ENCODE measurements at regions not wholly inside any gene's neighbourhood (a gene's known extent, or its start where the extent isn't known, plus 50 kb on each side); places are given as distances from the start of the nearest gene placed in this dataset.

- no peak for FAIRE-seq
- DNase-seq (ENCODE audit: extremely low spot score, insufficient read length, low read depth) = no peak
Observed at GRCh38 chr6:164294047-164294784, 879.7 kb downstream of the QKI start.

DNA sequence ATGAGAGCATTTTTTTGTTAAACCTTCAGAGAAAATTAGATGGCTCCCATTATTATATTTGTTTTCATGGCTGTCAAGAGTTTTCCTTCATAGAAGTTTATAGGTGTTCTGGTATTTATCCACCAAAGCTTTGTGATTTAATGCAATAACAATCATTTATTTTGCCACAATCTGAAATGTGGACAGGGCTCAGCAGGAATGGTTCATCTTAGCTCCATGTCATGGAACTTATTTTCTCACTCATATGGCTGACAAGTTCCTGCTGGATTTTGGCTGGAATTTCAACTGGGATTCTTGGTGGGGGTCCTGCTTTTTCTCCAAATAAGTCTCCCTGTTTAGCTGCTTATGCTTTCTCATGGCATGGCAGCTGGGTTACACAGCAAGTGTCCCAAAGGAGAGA lies 876.7 kb downstream of the QKI start:
- DNase-seq (ENCODE audit: extremely low spot score, insufficient read length, low read depth) (no peak), FAIRE-seq (no peak)

DNA sequence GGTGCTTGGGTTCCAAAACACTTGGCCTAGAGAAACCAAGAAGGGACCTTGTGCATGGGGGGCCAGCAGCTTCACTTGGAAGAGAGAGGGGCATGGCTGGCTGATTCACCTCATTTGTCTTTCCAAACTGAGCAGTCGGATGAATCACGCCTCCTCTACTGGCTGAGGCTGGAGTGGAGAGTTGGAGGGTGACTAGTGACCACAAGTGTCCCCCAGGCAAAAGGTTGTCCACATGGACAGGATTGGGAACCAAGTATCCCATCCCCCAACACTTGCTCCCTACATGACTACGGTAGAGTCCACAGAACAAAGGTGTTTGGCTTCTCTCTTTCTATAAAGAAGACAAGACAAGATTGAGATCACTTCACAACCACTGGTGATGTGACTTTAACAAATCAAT lies 875.6 kb downstream of the QKI start:
- DNase-seq (ENCODE audit: extremely low spot score, insufficient read length, low read depth) = no peak
- FAIRE-seq = no peak

GRCh38 chr6:164286011-164286410 lies 871.5 kb downstream of the QKI start:
- DNase-seq (ENCODE audit: extremely low spot score, insufficient read length, low read depth) (no peak), FAIRE-seq (no peak)

GRCh38 chr6:164283574-164283973 lies 869.1 kb downstream of the QKI start:
- FAIRE-seq (no peak), DNase-seq (ENCODE audit: extremely low spot score, insufficient read length, low read depth) (no peak)

DNA sequence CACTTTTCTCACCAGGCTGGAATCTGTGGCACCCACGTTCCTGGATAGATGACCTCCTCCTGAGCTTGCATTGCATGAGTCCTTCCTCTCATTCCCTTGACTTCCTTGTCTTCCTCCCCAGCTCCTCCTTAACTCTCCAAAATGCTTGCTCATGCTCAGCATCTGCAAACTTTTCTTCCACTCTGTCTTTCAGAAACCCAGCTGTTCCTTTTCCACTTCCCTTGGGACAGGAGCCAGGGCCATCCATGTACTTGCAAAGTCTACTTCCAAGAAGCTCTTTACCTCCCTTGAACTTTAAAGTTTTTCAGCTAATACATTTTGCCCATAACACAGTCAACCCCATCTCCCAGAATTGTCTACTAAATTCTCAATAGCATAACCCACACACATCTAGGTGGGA lies 861.7 kb downstream of the QKI start:
- DNase-seq (ENCODE audit: extremely low spot score, insufficient read length, low read depth) (no peak), FAIRE-seq (no peak)

GRCh38 chr6:164275773-164276172 lies 861.3 kb downstream of the QKI start:
- FAIRE-seq (no peak), DNase-seq (ENCODE audit: extremely low spot score, insufficient read length, low read depth) (no peak)

DNA sequence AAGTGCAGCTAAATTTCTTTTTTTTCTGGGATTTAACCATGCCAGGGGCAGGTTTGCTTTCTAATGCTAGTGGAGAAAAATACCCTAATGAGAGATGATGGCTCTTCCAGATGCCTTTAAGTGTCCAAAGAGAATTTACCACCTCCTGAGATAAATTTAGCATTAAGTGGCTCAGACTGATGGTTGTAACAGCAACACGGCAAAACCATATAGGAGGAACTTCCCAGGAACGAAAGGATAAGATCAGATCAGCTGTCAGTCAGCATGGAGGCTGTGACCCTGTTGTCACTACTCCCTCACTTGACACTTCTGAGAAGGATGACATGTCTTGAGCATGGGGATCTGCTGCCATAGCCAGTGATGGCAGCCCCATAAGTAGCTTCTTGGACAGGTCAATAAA lies 860.0 kb downstream of the QKI start:
- no peak for FAIRE-seq
- DNase-seq (ENCODE audit: extremely low spot score, insufficient read length, low read depth) = no peak

- FAIRE-seq (no peak), DNase-seq (ENCODE audit: extremely low spot score, insufficient read length, low read depth) (no peak)
Observed at GRCh38 chr6:164273491-164273890, 859.0 kb downstream of the QKI start.

- FAIRE-seq (no peak), DNase-seq (ENCODE audit: extremely low spot score, insufficient read length, low read depth) (no peak)
Observed at GRCh38 chr6:164266851-164267250, 852.3 kb downstream of the QKI start.

DNA sequence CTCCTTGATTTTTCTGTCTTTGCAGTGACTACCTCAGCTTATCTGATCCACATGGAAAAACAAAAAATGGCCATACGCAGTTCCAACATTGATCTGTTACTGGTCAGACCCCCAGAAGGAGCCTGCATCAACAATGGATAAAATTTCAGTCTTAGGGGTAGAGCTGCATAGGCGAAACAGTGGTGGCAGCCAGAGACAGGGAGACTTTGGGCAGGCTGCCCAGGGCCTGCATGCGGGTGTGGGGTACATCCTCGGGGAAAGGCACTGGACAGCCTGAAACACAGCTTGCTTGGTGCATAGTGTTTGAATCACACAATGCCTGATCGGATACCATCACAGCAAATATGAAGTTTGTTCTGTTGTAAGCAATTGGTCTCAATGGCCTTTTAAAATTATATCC lies 847.8 kb downstream of the QKI start:
- FAIRE-seq (no peak), DNase-seq (ENCODE audit: extremely low spot score, insufficient read length, low read depth) (no peak)

DNA sequence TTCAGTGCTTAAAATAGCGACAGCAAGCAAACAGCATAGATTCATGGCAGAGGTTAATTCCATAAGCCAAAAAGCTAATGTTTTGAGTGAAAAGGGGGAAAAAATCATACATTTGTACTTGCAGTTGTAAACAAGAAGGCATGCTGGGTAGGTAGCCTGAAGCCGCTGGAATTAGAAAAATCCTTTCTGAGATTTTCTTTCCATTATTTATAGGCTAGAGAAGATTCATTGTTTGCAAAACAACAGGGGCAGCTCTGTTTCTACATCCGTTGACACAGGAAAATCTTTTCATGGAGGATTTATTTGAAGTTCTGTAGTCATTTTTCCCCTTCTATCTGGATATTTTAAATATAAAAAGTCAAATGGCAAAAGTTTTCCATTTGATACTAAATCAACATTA lies 843.9 kb downstream of the QKI start:
- FAIRE-seq = no peak
- DNase-seq (ENCODE audit: extremely low spot score, insufficient read length, low read depth) = no peak

DNA sequence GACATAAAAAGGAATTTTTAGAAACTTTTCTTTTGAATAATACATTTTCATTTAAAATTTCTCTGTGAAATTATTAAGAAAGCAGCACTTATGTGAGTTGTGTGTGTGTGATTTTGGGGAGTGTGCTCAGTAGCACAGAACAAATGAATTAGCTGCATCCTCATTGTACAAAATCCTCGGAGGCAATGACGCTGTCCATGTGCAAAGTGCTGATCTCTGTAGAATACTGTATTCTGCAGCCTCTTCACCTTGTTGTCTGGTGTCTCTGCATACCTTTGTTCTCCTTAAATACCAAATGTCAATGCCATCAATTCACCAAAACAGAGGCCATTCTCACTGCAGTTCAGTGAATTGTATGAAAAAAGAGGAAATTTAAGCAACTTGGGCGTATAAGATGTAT lies 838.4 kb downstream of the QKI start:
- DNase-seq (ENCODE audit: extremely low spot score, insufficient read length, low read depth) (no peak), FAIRE-seq (no peak)

DNA sequence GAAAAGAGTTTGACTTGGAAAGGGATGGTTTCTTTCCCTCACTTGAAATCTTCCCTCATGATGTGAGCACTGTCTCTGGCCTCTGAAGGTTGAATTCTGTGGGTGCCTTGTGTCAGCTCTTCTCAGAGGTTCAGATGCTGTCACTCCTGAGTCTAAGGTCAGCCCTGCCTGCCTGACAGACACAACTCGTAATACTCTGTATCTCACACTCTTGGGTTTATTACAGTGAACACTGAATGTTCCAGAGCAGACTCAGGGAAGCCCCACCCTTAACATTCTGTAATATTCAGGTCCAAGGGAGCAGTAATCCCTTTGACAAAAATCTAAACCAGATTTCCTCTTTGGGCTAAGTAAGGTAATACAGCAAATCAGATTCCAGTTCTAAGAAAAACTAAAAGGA lies 837.8 kb downstream of the QKI start:
- FAIRE-seq (no peak), DNase-seq (ENCODE audit: extremely low spot score, insufficient read length, low read depth) (no peak)

DNA sequence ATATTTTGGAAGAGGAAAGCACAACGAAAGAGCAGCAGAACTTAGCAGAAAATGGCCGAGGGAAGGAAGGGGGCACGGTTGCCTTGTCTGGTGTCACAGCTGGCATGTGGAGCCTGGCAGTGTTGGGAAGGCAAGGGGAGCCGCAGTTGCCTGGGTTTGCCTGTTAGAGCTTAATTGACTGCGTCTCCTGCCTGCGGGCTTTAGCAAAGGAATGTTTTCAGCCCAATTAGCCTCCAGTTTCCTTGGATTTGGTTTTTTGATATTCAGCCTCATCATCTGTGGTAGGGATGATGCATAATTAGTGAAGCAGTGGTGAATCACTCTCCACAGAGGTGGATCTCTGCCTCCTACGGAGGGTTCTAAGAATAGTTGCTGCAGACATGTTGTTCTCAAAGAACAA lies 832.6 kb downstream of the QKI start:
- FAIRE-seq (no peak), DNase-seq (ENCODE audit: extremely low spot score, insufficient read length, low read depth) (no peak)

DNA sequence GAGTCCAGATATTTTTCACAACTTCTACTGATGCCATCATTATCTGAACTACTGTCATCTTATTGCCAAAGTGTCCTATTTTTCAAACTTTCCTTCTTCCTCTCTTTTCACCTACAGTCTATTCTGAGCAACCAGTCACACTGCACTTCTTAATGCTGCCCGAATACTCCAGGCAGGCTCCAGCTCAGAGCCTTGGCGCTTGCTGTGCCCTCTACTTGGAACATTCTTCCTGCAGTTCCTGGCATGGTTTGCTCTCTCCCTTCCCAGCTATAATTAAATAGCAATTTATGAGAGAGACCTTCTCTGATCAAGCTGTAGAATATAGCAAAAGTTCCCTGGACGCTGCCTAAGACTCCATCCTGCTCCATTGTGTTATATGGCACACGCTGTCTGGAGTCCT lies 831.6 kb downstream of the QKI start:
- FAIRE-seq = no peak
- DNase-seq (ENCODE audit: extremely low spot score, insufficient read length, low read depth) = no peak

DNA sequence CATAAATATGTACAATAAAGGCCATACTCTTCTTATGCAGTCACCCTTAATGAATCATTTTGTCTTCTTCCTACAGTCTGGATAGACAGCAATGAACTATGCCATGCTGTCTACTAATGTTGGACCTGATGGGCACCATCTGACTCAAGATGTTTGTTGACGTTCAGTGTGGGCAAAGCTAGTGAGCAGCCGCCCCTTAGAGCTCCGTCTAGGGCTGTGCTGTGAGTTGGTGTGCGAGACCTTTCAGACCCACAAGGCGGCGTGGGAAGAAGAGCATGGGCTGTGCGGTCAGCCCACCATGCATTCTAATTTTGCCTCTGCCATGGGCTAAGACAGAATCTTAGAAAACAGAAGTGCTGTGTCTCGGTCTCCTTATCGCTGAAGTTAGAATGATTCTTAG lies 829.4 kb downstream of the QKI start:
- FAIRE-seq (no peak), DNase-seq (ENCODE audit: extremely low spot score, insufficient read length, low read depth) (no peak)

DNA sequence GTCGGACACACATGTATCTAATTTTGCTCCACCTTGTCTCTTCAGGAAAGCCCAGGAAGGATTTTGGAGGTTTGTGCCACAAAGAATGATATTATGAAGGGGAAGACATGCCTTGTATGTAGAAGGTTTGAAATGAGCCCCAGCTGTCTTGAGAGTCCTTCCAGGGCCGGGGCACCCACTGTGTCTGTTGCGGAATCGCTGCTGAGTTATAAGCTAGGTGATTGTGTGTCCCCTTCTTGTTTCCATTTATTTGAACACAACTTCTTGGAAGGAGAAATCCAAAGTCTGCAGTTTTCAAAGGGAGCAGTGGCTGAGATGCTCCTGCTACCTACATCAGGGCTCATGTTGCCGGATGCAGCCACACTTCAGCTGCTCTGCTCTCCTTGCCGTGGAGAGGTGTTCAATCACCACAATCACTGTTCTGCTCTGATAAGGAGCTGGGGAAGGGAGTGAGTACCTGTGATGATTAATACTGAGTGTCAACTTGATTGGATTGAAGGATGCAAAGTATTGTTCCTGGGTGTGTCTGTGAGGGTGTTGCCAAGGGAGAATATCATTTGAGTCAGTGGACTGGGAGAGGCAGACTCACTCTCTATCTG lies 828.6 kb downstream of the QKI start:
- no peak for FAIRE-seq
- no peak for DNase-seq (ENCODE audit: extremely low spot score, insufficient read length, low read depth)

DNA sequence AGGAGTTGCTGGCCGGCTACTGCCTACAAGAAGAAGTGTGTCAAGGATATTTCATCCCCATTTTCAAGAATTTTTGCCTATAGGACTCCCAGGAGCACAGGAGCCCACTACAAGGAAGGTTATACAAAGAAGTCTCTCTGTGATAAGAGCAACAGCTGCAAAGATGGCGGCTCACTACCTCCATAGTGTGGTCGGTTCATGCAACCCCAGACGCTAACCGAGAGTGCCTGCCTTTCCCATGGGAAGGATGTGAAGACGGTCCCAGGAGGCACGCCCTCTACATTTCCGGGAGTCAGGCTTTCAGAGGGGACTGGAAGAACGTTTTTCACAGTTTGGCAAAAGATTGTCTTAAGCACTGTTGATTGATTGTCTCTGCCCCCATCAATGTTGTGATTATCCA lies 816.3 kb downstream of the QKI start:
- no peak for DNase-seq (ENCODE audit: extremely low spot score, insufficient read length, low read depth)
- FAIRE-seq = no peak

DNA sequence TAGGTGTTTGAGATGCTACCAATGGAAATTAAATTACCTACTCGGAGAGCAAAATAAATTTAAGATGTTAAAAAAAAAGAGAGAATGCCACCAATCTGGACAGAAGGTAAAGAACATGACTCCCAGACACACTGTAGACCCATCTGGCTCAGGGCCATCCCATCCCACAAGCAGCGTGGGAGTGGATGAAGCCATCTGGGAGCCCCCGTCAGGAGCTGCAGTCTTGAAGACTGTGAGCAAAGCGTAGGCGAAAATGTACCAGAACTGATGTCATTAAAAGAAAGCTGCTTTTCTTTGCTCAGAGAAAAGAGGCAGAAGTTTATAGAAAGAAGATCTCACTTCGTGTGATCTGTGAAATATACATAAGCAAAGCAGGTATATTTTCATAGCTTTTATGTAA lies 815.7 kb downstream of the QKI start:
- DNase-seq (ENCODE audit: extremely low spot score, insufficient read length, low read depth) (no peak), FAIRE-seq (no peak)

- no peak for DNase-seq (ENCODE audit: extremely low spot score, insufficient read length, low read depth)
- FAIRE-seq = no peak
Observed at GRCh38 chr6:164229716-164230115, 815.2 kb downstream of the QKI start.

DNA sequence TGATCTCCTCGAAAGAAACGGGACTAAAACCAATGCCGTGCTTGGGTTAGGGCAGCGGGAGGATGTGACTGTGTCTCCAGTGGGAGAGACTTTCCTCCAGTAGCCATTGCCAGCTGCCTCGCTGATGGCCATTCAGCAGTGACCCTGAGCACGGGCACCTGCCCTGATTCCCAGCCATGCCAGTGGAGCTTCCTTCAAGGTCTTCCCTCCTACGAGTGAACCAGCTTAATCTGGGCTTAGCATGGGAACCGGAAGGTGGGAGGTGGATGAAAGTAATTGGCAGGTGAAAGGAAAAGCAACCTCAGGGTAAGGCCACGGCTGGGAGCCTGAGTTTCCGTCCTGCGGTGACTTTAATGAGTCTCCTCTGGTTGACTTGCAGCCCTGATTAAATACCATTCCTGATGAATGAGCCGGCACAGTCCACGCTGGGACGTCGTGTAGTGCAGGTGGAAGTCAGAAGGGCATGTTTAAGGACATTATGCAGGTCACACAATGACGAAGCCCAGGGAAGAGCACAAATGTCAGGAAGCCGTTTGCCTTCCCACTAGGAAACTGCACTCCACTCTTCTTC lies 813.5 kb downstream of the QKI start:
- DNase-seq (ENCODE audit: extremely low spot score, insufficient read length, low read depth) = no peak
- FAIRE-seq = no peak

Measured in GM18507 (cell line).